T-helper 1 cell treated with Interleukin-12 subunit alpha and Interleukin-12 subunit beta and Interleukin-4 antibody, amounts not matched to agents 30 μg/mL and 1 μg/mL, for 36 hours (primary cell): ENCODE measurements at regions not wholly inside any gene's neighbourhood (a gene's known extent, or its start where the extent isn't known, plus 50 kb on each side); places are given as distances from the start of the nearest gene placed in this dataset.
"Not testable (repeated sequence)": the region's sequence is repeated elsewhere in the genome, so short reads cannot be mapped to it uniquely, and the experiment has no call there.

Experiments
- H3K27ac Mint-ChIP-seq: one replicate; pipeline ENCODE4 v1.8.0; 2021; ENCODE audit warnings: mild to moderate bottlenecking, mixed read lengths
- H3K27me3 Mint-ChIP-seq: one replicate; pipeline ENCODE4 v1.8.0; 2021; ENCODE audit warnings: low read depth, mixed read lengths
- H3K36me3 Mint-ChIP-seq: one replicate; pipeline ENCODE4 v1.8.0; 2021; ENCODE audit warnings: low read depth, mixed read lengths
- H3K4me1 Mint-ChIP-seq: one replicate; pipeline ENCODE4 v1.8.0; 2021; ENCODE audit warnings: low read depth, mixed read lengths
- H3K4me3 Mint-ChIP-seq: one replicate; pipeline ENCODE4 v1.8.0; 2021; ENCODE audit warnings: mild to moderate bottlenecking, moderate library complexity, mixed read lengths
- H3K9me3 Mint-ChIP-seq: one replicate; pipeline ENCODE4 v1.8.0; 2021; ENCODE audit warnings: mixed read lengths

GRCh38 chr13:90321281-90321931, 1026.1 kb upstream of the MIR17HG start:
- H3K4me3 Mint-ChIP-seq, result no peak overlapping the region
- H3K27ac Mint-ChIP-seq, result no peak overlapping the region
- H3K36me3 Mint-ChIP-seq, result no peaks in the 10 kb centered on the region
- no peaks in the 10 kb centered on the region for H3K27me3 Mint-ChIP-seq
- no peaks in the 10 kb centered on the region for H3K4me1 Mint-ChIP-seq
- no peaks in the 10 kb centered on the region for H3K9me3 Mint-ChIP-seq

DNA sequence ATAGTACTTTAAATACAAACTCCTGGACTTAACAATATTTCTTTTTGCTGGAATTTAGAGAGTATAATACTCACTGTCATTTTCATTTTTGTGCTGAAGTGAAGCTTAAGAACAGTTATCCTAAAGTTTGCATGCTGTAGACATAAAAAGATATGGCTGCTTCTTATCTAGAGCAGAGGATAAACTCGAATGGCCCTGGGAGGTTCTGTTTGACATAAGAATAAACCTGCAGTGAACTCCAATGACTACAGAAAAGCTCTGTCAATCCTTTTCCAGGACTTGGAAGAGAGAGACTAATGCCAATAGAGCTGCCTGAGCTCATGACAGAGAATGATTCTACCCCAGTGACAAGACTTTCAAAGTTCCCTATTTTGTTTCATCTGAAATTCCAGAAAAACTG, 1017.8 kb upstream of the MIR17HG start:
- Mint-ChIP-seq H3K27me3 (no peaks in the 10 kb centered on the region), H3K36me3 (no peaks in the 10 kb centered on the region), H3K9me3 (peaks cover 5% of the 10 kb centered on the region), H3K4me1 (no peaks in the 10 kb centered on the region), H3K27ac (no peak overlapping the region), H3K4me3 (no peak overlapping the region)

DNA sequence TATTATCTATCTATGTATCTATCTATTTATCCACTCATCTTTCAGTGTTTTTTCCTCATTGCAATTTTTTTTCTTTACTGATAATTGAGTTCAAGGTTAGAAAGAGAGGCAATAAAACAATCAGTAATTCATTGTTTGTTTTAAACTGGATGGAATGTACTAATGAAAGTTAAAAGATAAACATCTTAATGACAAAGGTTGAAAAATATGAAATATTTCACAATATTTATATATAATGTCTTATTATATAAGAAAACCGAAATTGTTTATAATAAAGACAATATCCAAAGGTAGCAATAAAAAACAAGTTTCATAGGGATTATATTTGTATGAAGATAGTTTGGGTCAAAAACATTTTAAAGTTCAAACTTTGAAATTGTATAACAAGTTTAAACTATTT, 1015.5 kb upstream of the MIR17HG start:
- no peak overlapping the region for H3K27ac Mint-ChIP-seq
- H3K27me3 Mint-ChIP-seq, result no peaks in the 10 kb centered on the region
- no peak overlapping the region for H3K4me3 Mint-ChIP-seq
- peaks cover 12% of the 10 kb centered on the region for H3K9me3 Mint-ChIP-seq
- H3K36me3 Mint-ChIP-seq, result no peaks in the 10 kb centered on the region
- H3K4me1 Mint-ChIP-seq, result no peaks in the 10 kb centered on the region

DNA sequence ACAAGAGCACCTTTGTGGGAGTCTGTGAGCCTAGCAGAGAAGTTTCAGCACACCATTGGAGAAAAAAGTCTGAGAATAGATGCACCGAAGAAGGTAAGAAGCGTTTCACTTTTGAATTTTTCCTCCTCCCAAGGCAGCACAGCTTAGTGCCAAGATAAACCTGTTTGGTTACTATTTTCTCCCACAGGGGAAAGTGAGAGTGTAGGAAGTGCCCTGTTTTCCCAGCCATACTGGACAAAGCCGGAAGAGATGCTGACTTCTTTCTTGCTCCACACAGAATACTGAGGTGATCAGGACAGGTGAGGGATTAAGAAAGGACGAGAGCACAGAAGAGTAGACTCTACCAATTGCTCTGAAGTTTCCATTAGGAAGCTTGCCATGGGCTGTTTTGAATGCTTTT, 1011.0 kb upstream of the MIR17HG start:
- Mint-ChIP-seq H3K9me3 (peaks cover 33% of the 10 kb centered on the region), H3K4me3 (no peak overlapping the region), H3K36me3 (no peaks in the 10 kb centered on the region), H3K4me1 (no peaks in the 10 kb centered on the region), H3K27me3 (no peaks in the 10 kb centered on the region), H3K27ac (no peak overlapping the region)

DNA sequence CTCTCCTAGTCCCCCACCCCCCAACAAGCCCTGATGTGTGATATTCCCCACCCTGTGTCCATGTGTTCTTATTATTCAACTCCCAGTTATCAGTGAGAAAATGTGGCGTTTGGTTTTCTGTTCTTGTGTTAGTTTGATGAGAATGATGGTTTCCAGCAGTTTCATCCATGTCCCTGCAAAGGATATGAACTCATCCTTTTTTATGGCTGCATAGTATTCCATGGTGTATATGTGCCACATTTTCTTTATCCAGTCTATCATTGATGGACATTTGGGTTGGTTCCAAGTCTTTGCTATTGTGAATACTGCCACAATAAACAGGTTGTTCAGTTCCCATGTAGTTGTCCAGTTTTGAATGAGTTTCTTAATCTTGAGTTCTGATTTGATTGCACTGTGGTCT, 1006.1 kb upstream of the MIR17HG start:
- not testable (repeated sequence) for H3K27ac Mint-ChIP-seq, H3K4me1 Mint-ChIP-seq, H3K27me3 Mint-ChIP-seq, H3K36me3 Mint-ChIP-seq, H3K4me3 Mint-ChIP-seq
- H3K9me3 Mint-ChIP-seq, result peaks cover 41% of the 10 kb centered on the region

GRCh38 chr13:90348477-90349136, 998.9 kb upstream of the MIR17HG start:
- H3K36me3 Mint-ChIP-seq, H3K4me1 Mint-ChIP-seq, H3K27ac Mint-ChIP-seq, H3K27me3 Mint-ChIP-seq, H3K4me3 Mint-ChIP-seq: not testable (repeated sequence)
- H3K9me3 Mint-ChIP-seq, result peaks cover 26% of the 10 kb centered on the region

DNA sequence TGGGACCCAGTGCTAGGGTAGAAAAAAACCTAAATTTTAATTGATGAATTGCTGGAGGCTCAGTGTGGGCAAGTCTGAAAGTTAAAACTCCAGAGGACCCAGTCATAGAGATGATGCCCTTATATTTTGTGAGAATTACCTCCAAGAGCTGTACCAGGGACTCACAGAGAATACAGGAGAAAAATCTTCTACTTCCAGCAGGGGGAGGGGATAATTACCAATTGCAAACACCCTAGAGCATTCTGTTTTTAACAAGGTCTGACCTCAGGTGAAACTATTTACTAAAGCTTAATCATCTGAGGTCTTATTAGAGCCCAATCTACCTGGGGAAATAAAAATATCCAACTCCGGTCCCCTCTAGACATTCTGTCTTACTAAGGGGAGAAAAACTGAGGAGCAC, 994.7 kb upstream of the MIR17HG start:
- no peaks in the 10 kb centered on the region for H3K36me3 Mint-ChIP-seq
- no peak overlapping the region for H3K27ac Mint-ChIP-seq
- no peak overlapping the region for H3K4me3 Mint-ChIP-seq
- H3K9me3 Mint-ChIP-seq, result peaks cover 27% of the 10 kb centered on the region
- H3K4me1 Mint-ChIP-seq, result no peaks in the 10 kb centered on the region
- H3K27me3 Mint-ChIP-seq, result no peaks in the 10 kb centered on the region

DNA sequence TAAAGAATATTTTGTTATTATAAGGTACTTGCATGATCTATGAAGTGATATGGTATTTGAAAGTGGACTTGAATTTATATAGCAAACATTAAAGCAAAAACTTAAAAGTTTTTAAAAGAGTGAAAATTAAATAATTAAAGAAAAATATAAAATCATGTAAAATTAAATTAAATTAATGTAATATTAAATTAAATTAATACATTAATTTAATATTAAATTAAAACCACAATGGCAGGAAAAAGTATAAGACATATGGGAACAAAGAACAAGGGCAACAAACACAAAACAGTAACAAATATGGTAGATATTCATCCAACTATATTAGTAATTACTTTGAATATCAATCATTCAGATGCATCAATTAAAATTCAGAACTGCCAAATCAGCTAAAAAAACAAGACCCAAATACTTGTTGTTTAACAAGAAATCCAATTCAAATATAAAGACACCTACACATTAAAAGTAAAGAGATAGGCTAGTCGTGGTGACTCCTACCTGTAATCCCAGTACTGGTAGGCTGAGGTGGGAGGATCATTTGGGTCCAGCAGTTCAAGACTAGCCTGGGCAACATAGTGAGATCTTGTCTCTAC, 992.2 kb upstream of the MIR17HG start:
- H3K36me3 Mint-ChIP-seq, result no peaks in the 10 kb centered on the region
- H3K4me1 Mint-ChIP-seq, result no peaks in the 10 kb centered on the region
- H3K27ac Mint-ChIP-seq, result no peak overlapping the region
- no peaks in the 10 kb centered on the region for H3K27me3 Mint-ChIP-seq
- no peak overlapping the region for H3K4me3 Mint-ChIP-seq
- H3K9me3 Mint-ChIP-seq, result peaks cover 23% of the 10 kb centered on the region

DNA sequence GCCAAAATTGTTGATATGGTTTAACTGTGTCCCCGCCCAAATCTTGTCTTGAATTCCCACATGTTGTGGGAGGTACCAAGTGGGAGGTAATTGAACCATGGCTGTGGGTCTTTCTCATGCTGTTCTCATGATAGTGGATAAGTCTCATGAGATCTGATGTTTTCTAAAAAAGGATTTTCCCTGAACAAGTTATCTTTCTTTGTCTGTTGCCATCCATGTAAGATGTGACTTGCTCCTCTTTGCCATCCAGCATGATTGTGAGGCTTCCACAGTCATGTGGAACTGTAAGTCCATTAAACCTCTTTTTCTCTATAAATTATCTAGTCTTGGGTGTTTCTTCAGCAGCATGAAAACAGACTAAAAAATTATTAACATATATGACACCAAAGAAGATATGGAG, 986.7 kb upstream of the MIR17HG start:
- H3K4me3 Mint-ChIP-seq, result no peak overlapping the region
- H3K27ac Mint-ChIP-seq, result no peak overlapping the region
- no peaks in the 10 kb centered on the region for H3K36me3 Mint-ChIP-seq
- H3K4me1 Mint-ChIP-seq, result no peaks in the 10 kb centered on the region
- H3K9me3 Mint-ChIP-seq, result peaks cover 16% of the 10 kb centered on the region
- H3K27me3 Mint-ChIP-seq, result no peaks in the 10 kb centered on the region

DNA sequence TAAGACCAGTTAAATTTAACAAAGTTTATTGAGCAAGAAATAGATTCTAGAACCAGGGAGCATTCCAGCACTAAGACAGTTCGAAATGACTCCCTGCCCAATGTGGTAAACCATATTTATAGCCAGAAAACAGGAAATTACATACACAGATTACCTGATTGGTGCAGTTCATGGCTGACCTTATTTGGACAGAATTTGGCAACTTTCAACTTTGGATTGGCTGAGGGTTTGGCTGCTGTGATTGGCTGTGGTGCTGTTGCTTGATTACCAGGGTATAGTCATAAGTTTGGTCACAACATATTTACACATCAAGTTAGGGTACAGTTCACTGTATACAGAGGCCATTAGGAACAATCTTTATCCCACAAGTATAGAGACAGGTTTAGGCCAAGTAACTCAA, 984.8 kb upstream of the MIR17HG start:
- Mint-ChIP-seq H3K9me3 (peaks cover 24% of the 10 kb centered on the region), H3K27me3 (no peaks in the 10 kb centered on the region), H3K4me1 (no peaks in the 10 kb centered on the region), H3K36me3 (no peaks in the 10 kb centered on the region), H3K27ac (no peak overlapping the region), H3K4me3 (no peak overlapping the region)

GRCh38 chr13:90365130-90365529, 982.4 kb upstream of the MIR17HG start:
- Mint-ChIP-seq H3K4me3 (no peak overlapping the region), H3K9me3 (peaks cover 21% of the 10 kb centered on the region), H3K27ac (no peak overlapping the region), H3K36me3 (no peaks in the 10 kb centered on the region), H3K4me1 (no peaks in the 10 kb centered on the region), H3K27me3 (no peaks in the 10 kb centered on the region)

DNA sequence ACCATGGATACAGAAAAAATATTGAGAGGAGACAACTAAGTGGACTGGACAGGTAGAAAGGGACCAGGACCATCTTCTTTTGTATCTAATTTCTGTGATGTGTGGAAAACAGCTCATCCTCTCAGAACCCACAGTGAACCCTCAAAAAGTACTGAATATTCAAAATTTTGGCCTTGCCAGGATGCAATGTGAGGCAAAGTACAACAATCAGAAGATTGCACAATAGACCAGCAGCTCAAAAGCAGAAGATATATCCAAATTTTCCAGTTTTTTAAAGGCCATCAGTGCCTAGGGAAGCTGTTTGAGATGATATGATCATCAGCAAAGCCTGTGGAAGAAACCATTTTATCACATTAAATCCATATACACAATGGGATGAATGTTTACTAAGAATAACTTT, 973.3 kb upstream of the MIR17HG start:
- H3K4me1 Mint-ChIP-seq, result no peaks in the 10 kb centered on the region
- no peaks in the 10 kb centered on the region for H3K27me3 Mint-ChIP-seq
- H3K27ac Mint-ChIP-seq, result no peak overlapping the region
- peaks cover 8% of the 10 kb centered on the region for H3K9me3 Mint-ChIP-seq
- H3K4me3 Mint-ChIP-seq, result no peak overlapping the region
- H3K36me3 Mint-ChIP-seq, result no peaks in the 10 kb centered on the region

DNA sequence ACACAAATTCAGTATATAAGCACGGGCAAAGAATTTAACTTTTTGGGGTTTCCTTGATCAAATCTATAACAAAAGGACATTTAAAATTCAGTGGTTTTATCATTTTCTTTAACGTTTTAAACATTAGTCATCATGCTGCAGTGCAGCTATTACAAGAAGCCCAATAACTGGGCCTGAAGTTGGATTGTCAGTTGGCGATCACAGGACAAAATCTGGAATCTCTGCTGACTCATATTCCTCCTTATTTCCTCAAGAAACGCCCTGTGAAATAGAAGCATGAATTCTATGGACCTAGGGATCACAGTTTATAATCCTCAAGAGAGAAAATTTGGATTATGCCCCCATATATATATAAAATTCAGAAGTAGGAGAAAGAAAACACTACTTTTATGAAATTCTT, 971.6 kb upstream of the MIR17HG start:
- peaks cover 8% of the 10 kb centered on the region for H3K9me3 Mint-ChIP-seq
- H3K27ac Mint-ChIP-seq, result no peak overlapping the region
- H3K4me3 Mint-ChIP-seq, result no peak overlapping the region
- no peaks in the 10 kb centered on the region for H3K36me3 Mint-ChIP-seq
- H3K27me3 Mint-ChIP-seq, result no peaks in the 10 kb centered on the region
- no peaks in the 10 kb centered on the region for H3K4me1 Mint-ChIP-seq

DNA sequence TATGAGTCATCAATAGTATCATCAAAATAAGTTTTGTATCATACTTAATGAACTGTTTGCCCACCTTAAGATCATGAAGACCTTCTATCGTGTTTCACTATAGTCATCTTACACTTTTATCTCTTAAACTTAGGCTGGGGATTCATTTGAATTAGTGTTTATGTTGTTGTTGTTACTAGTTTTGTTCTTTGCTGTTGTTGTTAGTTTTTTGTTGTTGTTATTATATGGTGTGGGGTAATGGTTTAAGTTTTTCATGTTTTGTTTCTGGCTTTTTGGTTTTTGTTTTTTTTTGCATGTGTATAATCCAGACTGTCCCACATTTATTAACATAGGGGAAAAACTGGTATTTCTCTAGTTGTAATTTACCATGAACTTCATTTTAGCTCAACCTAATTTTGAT, 965.1 kb upstream of the MIR17HG start:
- H3K27me3 Mint-ChIP-seq, result no peaks in the 10 kb centered on the region
- H3K4me3 Mint-ChIP-seq, result no peak overlapping the region
- H3K36me3 Mint-ChIP-seq, result no peaks in the 10 kb centered on the region
- no peaks in the 10 kb centered on the region for H3K4me1 Mint-ChIP-seq
- peaks cover 10% of the 10 kb centered on the region for H3K9me3 Mint-ChIP-seq
- H3K27ac Mint-ChIP-seq, result no peak overlapping the region

- Mint-ChIP-seq H3K36me3 (no peaks in the 10 kb centered on the region), H3K4me1 (no peaks in the 10 kb centered on the region), H3K27me3 (no peaks in the 10 kb centered on the region), H3K4me3 (no peak overlapping the region), H3K9me3 (peaks cover 26% of the 10 kb centered on the region), H3K27ac (no peak overlapping the region)
Measured at GRCh38 chr13:90385781-90386489, 961.6 kb upstream of the MIR17HG start.
